Calu3 (cell line): ENCODE measurements at regions not wholly inside any gene's neighbourhood (a gene's known extent, or its start where the extent isn't known, plus 50 kb on each side); places are given as distances from the start of the nearest gene placed in this dataset.

Experiments used
- BruUV-seq: library from RNA; stranded (reverse); fragments of 400-500 nt; replicated peaks from 2 replicates; lab custom pipeline; 2021; lab: Mats Ljungman, UMichigan
- CTCF ChIA-PET: fragments of 300-600 bp; sonication (Branson Sonifier 250); formaldehyde crosslinking; loops from one replicate; lab custom pipeline; 2022; ENCODE audit warnings: antibody characterized with exemption; lab: Charles Lee
- DNase-seq: peaks from one replicate; pipeline ENCODE4 v3.0.0; 2022
- H3K27ac Mint-ChIP-seq: one replicate; pipeline ENCODE4 v1.8.0; 2022; ENCODE audit warnings: mixed read lengths; ENCODE audit not compliant: unreplicated experiment
- H3K27me3 Mint-ChIP-seq: one replicate; pipeline ENCODE4 v1.8.0; 2022; ENCODE audit warnings: mixed read lengths; ENCODE audit not compliant: unreplicated experiment
- H3K36me3 Mint-ChIP-seq: one replicate; pipeline ENCODE4 v1.8.0; 2022; ENCODE audit warnings: mild to moderate bottlenecking, moderate library complexity, mixed read lengths; ENCODE audit not compliant: insufficient read depth, unreplicated experiment
- H3K4me1 Mint-ChIP-seq: one replicate; pipeline ENCODE4 v1.8.0; 2022; ENCODE audit warnings: mild to moderate bottlenecking, low read depth, mixed read lengths; ENCODE audit not compliant: unreplicated experiment
- H3K4me3 Mint-ChIP-seq: one replicate; pipeline ENCODE4 v1.8.0; 2022; ENCODE audit warnings: mild to moderate bottlenecking, low read depth, moderate library complexity, mixed read lengths; ENCODE audit not compliant: unreplicated experiment
- H3K9me3 Mint-ChIP-seq: one replicate; pipeline ENCODE4 v1.8.0; 2022; ENCODE audit warnings: low read depth, mixed read lengths; ENCODE audit not compliant: unreplicated experiment
- intact Hi-C: fragments of 100-400 bp; cut with micrococcal nuclease; formaldehyde crosslinking; loops from one replicate; pipeline ENCODE4 v1.10.0; 2022; ENCODE audit not compliant: unreplicated experiment
- TF ChIP-seq, protein P1 (sequence below): fragments of 200-600 bp; IDR thresholded peaks from one replicate; pipeline ENCODE4 v1.8.0; 2022; ENCODE audit warnings: antibody characterized with exemption; ENCODE audit not compliant: unreplicated experiment

DNA sequence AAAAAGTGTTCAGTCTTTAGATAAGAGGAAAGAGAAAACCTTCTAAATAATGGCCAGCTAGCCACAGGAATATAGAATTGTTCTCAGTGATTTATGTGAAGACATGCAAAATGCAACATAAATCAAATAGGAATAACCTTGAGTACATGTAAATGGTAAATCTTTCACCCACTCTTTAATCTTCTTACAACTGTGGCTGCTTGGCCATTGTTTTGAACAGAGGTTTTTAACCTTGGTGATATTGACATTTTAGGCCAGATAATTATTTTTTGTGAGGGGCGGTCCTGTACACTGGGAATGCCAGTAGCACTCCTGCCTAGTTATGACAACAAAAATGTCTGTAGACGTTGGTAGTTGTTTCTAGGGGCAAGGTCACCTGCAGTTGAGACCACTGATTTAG is 479.9 kb upstream of the NOVA1 start:
- Mint-ChIP-seq H3K36me3 (no peaks in the 10 kb centered on the region), H3K4me1 (no peaks in the 10 kb centered on the region), H3K27ac (peak overlapping the region; percentile 48), H3K9me3 (peaks cover 7% of the 10 kb centered on the region), H3K27me3 (no peaks in the 10 kb centered on the region), H3K4me3 (no peak overlapping the region)
- TF ChIP-seq, protein P1, sequence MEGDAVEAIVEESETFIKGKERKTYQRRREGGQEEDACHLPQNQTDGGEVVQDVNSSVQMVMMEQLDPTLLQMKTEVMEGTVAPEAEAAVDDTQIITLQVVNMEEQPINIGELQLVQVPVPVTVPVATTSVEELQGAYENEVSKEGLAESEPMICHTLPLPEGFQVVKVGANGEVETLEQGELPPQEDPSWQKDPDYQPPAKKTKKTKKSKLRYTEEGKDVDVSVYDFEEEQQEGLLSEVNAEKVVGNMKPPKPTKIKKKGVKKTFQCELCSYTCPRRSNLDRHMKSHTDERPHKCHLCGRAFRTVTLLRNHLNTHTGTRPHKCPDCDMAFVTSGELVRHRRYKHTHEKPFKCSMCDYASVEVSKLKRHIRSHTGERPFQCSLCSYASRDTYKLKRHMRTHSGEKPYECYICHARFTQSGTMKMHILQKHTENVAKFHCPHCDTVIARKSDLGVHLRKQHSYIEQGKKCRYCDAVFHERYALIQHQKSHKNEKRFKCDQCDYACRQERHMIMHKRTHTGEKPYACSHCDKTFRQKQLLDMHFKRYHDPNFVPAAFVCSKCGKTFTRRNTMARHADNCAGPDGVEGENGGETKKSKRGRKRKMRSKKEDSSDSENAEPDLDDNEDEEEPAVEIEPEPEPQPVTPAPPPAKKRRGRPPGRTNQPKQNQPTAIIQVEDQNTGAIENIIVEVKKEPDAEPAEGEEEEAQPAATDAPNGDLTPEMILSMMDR: no peak
- intact Hi-C loops: no loop called here
- CTCF ChIA-PET: no interaction called here
- BruUV-seq: no TSS peak
- no peak for DNase-seq

DNA sequence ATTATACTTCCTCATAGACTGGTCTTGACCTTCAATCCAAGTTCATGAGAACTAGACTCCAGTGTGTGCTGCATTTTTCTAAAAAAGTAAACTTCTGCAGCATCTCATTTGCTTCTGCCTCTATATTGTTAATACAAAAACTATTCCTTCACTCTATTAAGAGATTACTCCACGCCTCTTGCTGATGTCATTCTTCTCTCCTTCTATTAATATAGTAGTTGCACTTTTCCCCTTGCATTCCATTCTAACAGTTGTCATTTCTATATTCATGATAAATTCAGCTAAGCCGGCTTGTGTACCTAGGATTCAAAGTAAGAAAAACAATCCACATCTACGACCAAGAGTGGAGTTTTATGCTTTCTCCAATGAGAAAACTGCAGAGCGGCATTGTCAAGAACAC is 480.4 kb upstream of the NOVA1 start:
- no peaks in the 10 kb centered on the region for H3K36me3 Mint-ChIP-seq
- intact Hi-C loops: no loop called here
- no TSS peak for BruUV-seq
- CTCF ChIA-PET: no interaction called here
- no peak for DNase-seq
- TF ChIP-seq, protein P1: no peak
- H3K4me1 Mint-ChIP-seq: no peaks in the 10 kb centered on the region
- H3K27me3 Mint-ChIP-seq: no peaks in the 10 kb centered on the region
- H3K27ac Mint-ChIP-seq: no peak overlapping the region
- peaks cover 7% of the 10 kb centered on the region for H3K9me3 Mint-ChIP-seq
- H3K4me3 Mint-ChIP-seq: no peak overlapping the region

DNA sequence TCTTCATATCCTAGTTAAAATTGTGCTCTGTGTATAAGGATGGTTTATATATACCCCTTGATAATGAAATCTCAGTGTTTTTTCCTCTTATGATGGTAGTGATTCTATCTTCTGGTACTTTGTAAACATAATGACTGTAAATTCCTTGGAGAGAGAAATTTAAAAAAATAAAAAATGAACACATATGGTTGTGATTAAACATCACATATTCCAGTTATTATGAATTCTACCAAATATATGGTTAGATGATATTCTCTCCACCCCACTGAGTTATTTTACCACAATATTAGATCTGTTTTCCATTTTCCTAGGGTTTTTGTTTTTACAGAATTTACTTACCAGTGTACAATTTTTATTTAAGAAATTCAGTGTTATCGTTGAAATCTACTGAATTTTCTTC is 481.9 kb upstream of the NOVA1 start:
- intact Hi-C loops: no loop called here
- Mint-ChIP-seq H3K9me3 (peaks cover 7% of the 10 kb centered on the region), H3K4me3 (no peak overlapping the region), H3K27me3 (no peaks in the 10 kb centered on the region), H3K36me3 (no peaks in the 10 kb centered on the region), H3K4me1 (no peaks in the 10 kb centered on the region), H3K27ac (no peak overlapping the region)
- CTCF ChIA-PET: no interaction called here
- BruUV-seq: no TSS peak
- DNase-seq: no peak
- TF ChIP-seq, protein P1: no peak

DNA sequence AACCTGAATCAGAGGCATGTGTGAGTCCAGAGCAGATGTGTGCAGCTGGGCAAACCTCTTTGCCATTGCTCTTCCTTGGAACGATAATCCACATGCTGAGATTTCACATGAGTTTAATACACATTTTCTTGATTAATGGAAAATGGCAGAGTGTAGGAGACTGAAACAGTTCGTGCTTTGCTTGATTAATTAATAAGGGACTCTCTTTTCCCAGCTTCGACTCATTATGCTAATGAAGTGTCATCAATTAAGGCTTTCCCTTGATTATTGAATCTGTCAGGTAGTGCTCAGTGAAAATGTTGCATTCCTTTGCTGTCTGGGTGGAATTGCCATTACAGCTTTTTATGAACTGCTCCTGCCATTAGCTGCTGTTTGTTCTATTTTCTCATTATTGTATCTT is 487.7 kb upstream of the NOVA1 start:
- TF ChIP-seq, protein P1: no peak
- Mint-ChIP-seq H3K4me1 (no peaks in the 10 kb centered on the region), H3K36me3 (no peaks in the 10 kb centered on the region), H3K27ac (no peak overlapping the region), H3K9me3 (peaks cover 5% of the 10 kb centered on the region), H3K4me3 (no peak overlapping the region), H3K27me3 (no peaks in the 10 kb centered on the region)
- intact Hi-C loops: no loop called here
- CTCF ChIA-PET: no interaction called here
- no TSS peak for BruUV-seq
- DNase-seq: no peak
